ENCODE measurements at regions not wholly inside any gene's neighbourhood (a gene's known extent, or its start where the extent isn't known, plus 50 kb on each side); places are given as distances from the start of the nearest gene placed in this dataset.
"Not testable (repeated sequence)": the region's sequence is repeated elsewhere in the genome, so short reads cannot be mapped to it uniquely, and the experiment has no call there.

GRCh38 chr14:21771671-21772070 lies 98.1 kb upstream of the OR4E1 start:
- no peaks in the 10 kb centered on the region for H3K36me3 ChIP-seq
- intact Hi-C loops (cut with DNase I; ENCODE audit: low total_unique reads): no loop called here
- TF ChIP-seq CTCF (IDR thresholded peaks at IDR 0.05): no peak
- no peak for TF ChIP-seq POLR2AphosphoS5 (IDR thresholded peaks at IDR 0.05)
- TF ChIP-seq EP300 (IDR thresholded peaks at IDR 0.05): no peak
- TF ChIP-seq POLR2A (IDR thresholded peaks at IDR 0.05): no peak
- no peak overlapping the region for H3K4me3 ChIP-seq
- WGBS, 5 donors: 30 to 78% (median 47%) methylated on average over 1 of the region's 1 CpG
- H3K27me3 ChIP-seq: no peaks in the 10 kb centered on the region
- DNase-seq: peak in 1 of 2 donors; percentile 39
- no peaks in the 10 kb centered on the region for H3K4me1 ChIP-seq
- H3K9me3 ChIP-seq: no peaks in the 10 kb centered on the region
- no peak overlapping the region for H3K27ac ChIP-seq

- Histone ChIP-seq H3K27ac (no peak overlapping the region), H3K27me3 (no peaks in the 10 kb centered on the region), H3K36me3 (no peaks in the 10 kb centered on the region), H3K9me3 (no peaks in the 10 kb centered on the region), H3K4me3 (no peak overlapping the region), H3K4me1 (no peaks in the 10 kb centered on the region)
- TF ChIP-seq POLR2AphosphoS5 (IDR thresholded peaks at IDR 0.05): no peak
- no peak for TF ChIP-seq POLR2A (IDR thresholded peaks at IDR 0.05)
- TF ChIP-seq EP300 (IDR thresholded peaks at IDR 0.05): no peak
- no peak for TF ChIP-seq CTCF (IDR thresholded peaks at IDR 0.05)
- intact Hi-C loops (cut with DNase I; ENCODE audit: low total_unique reads): no loop called here
- no peak for DNase-seq
- WGBS, 5 donors: 59 to 74% (median 68%) methylated on average over 2 of the region's 2 CpGs
These were observed 95.2 kb upstream of the OR4E1 start for GRCh38 chr14:21768875-21769257.

- Histone ChIP-seq H3K27ac (no peak overlapping the region), H3K36me3 (no peaks in the 10 kb centered on the region), H3K4me1 (no peaks in the 10 kb centered on the region), H3K9me3 (no peaks in the 10 kb centered on the region), H3K4me3 (no peak overlapping the region), H3K27me3 (no peaks in the 10 kb centered on the region)
- WGBS, 5 donors: 43 to 48% (median 45%) methylated on average over 5 of the region's 5 CpGs
- TF ChIP-seq EP300 (IDR thresholded peaks at IDR 0.05): no peak
- intact Hi-C loops (cut with DNase I; ENCODE audit: low total_unique reads): no loop called here
- peak in 1 of 2 donors; percentile 31 for DNase-seq
These were observed 94.7 kb upstream of the OR4E1 start for GRCh38 chr14:21768116-21768874.

- H3K36me3 ChIP-seq; H3K4me3 ChIP-seq; intact Hi-C loops (cut with DNase I; ENCODE audit: low total_unique reads); H3K4me1 ChIP-seq; H3K27ac ChIP-seq; H3K27me3 ChIP-seq; H3K9me3 ChIP-seq; DNase-seq: not testable (repeated sequence)
- 20 to 60% (median 54%) methylated on average over 1 to 6 of the region's 6 CpGs for WGBS, 5 donors
These were observed 86.7 kb upstream of the OR4E1 start for GRCh38 chr14:21760360-21760759.

- Histone ChIP-seq H3K9me3 (no peaks in the 10 kb centered on the region), H3K36me3 (no peaks in the 10 kb centered on the region), H3K27ac (no peak overlapping the region), H3K4me1 (no peaks in the 10 kb centered on the region), H3K4me3 (no peak overlapping the region), H3K27me3 (peaks cover 0 to 3% (median 0%) of the 10 kb centered on the region in 3 donors)
- no peak for TF ChIP-seq POLR2A (IDR thresholded peaks at IDR 0.05)
- no peak for TF ChIP-seq CTCF (IDR thresholded peaks at IDR 0.05)
- TF ChIP-seq POLR2AphosphoS5 (IDR thresholded peaks at IDR 0.05): no peak
- no peak for TF ChIP-seq EP300 (IDR thresholded peaks at IDR 0.05)
- intact Hi-C loops (cut with DNase I; ENCODE audit: low total_unique reads): no loop called here
- no peak for DNase-seq
- WGBS, 5 donors: 68 to 77% (median 74%) methylated on average over 5 of the region's 5 CpGs
These were observed 75.8 kb upstream of the OR4E1 start for GRCh38 chr14:21749306-21749868.
